Lung (tissue), 11 donors: ENCODE measurements at regions not wholly inside any gene's neighbourhood (a gene's known extent, or its start where the extent isn't known, plus 50 kb on each side); places are given as distances from the start of the nearest gene placed in this dataset.

Experiments
- ATAC-seq: fragments of 200-7000 bp; cut with Tn5 transposase; one replicate; pipeline ENCODE4 v1.9.1; 2020; ENCODE audit warnings: moderate number of reproducible peaks; ENCODE audit not compliant: insufficient read depth, low FRiP score
- DNase-seq, 3 donors: peaks; one replicate each; pipeline ENCODE4 v3.0.0-alpha.2; 2013 to 2017
- H3K27ac ChIP-seq, 2 donors: one replicate each; pipeline ENCODE4 v1.5.1; 2013; ENCODE audit warnings: mild to moderate bottlenecking in 2 of 2, moderate library complexity in 2 of 2, control low read depth in 1 of 2, inconsistent platforms in 1 of 2, low read depth in 1 of 2, low read length in 1 of 2
- H3K27me3 ChIP-seq, 3 donors: one replicate each; pipeline ENCODE4 v1.5.1; 2013; ENCODE audit warnings: low read length in 2 of 3; ENCODE audit not compliant: control insufficient read depth in 3 of 3, insufficient read depth in 3 of 3
- H3K36me3 ChIP-seq, 4 donors: one replicate each; pipeline ENCODE4 v1.5.1; 2013; ENCODE audit warnings: low read length in 4 of 4, mild to moderate bottlenecking in 1 of 4, moderate library complexity in 1 of 4; ENCODE audit not compliant: control insufficient read depth in 4 of 4, insufficient read depth in 4 of 4
- H3K4me1 ChIP-seq, 5 donors: one replicate each; pipeline ENCODE4 v1.5.1; 2013; ENCODE audit warnings: low read length in 5 of 5, mild to moderate bottlenecking in 2 of 5, moderate library complexity in 1 of 5; ENCODE audit not compliant: control insufficient read depth in 5 of 5, insufficient read depth in 5 of 5
- H3K4me3 ChIP-seq: one replicate; pipeline ENCODE4 v1.5.1; 2013; ENCODE audit warnings: mild to moderate bottlenecking, control low read depth, moderate library complexity
- H3K9ac ChIP-seq, 2 donors: one replicate each; pipeline ENCODE4 v1.5.1; 2013; ENCODE audit warnings: low read length in 2 of 2, control low read depth in 1 of 2; ENCODE audit not compliant: insufficient read depth in 1 of 2
- H3K9me3 ChIP-seq, 4 donors: one replicate each; pipeline ENCODE4 v1.5.1; 2013; ENCODE audit warnings: low read length in 3 of 4, mild to moderate bottlenecking in 1 of 4, moderate library complexity in 1 of 4; ENCODE audit not compliant: control insufficient read depth in 4 of 4, insufficient read depth in 3 of 4
- CTCF ChIP-seq: IDR thresholded peaks from 2 replicates; pipeline ENCODE4 v1.5.1; 2012; ENCODE audit warnings: mild to moderate bottlenecking; ENCODE audit errors: control extremely low read depth, extremely low read depth
- WGBS, 2 donors: extraction: QIAGEN DNeasy Blood & Tissue Kit; methylation state at CpG; one replicate each; pipeline ENCODE4 v1.1.7; 2013; 5-methylcytosine and 5-hydroxymethylcytosine counted together
- donor health status: control.
- donor health status: control.
- donor health status: Bipolar disorder and iron deficiency.
- donor health status: healthy.
- donor health status: DM: yes; HTN: yes; CAD: no.

GRCh38 chr13:109602356-109602755 is 184.0 kb downstream of the IRS2 start:
- Histone ChIP-seq H3K9me3 (peaks cover 0 to 2% (median 0%) of the 10 kb centered on the region in 4 donors), H3K36me3 (no peaks in the 10 kb centered on the region), H3K27ac (no peak overlapping the region), H3K9ac (no peak overlapping the region), H3K4me3 (no peak overlapping the region), H3K4me1 (peaks cover 0 to 28% (median 0%) of the 10 kb centered on the region in 5 donors), H3K27me3 (no peaks in the 10 kb centered on the region)
- DNase-seq (no peak), ATAC-seq (no peak)
- WGBS, 2 donors, result 80 to 85% methylated on average over 5 of the region's 5 CpGs
- no peak for TF ChIP-seq CTCF

GRCh38 chr13:109599901-109600657 is 186.3 kb downstream of the IRS2 start:
- DNase-seq (no peak), ATAC-seq (no peak)
- H3K9ac ChIP-seq, result no peak overlapping the region
- peaks cover 0 to 2% (median 0%) of the 10 kb centered on the region in 4 donors for H3K9me3 ChIP-seq
- no peaks in the 10 kb centered on the region for H3K27me3 ChIP-seq
- TF ChIP-seq CTCF, result no peak
- H3K36me3 ChIP-seq, result no peaks in the 10 kb centered on the region
- WGBS, 2 donors, result 66 to 82% methylated on average over 11 of the region's 11 CpGs
- peaks cover 0 to 11% (median 0%) of the 10 kb centered on the region in 5 donors for H3K4me1 ChIP-seq
- no peak overlapping the region for H3K4me3 ChIP-seq
- no peak overlapping the region for H3K27ac ChIP-seq

- Histone ChIP-seq H3K9ac (no peak overlapping the region), H3K4me1 (no peaks in the 10 kb centered on the region), H3K27ac (no peak overlapping the region), H3K36me3 (no peaks in the 10 kb centered on the region), H3K9me3 (peaks cover 0 to 2% (median 0%) of the 10 kb centered on the region in 4 donors), H3K27me3 (no peaks in the 10 kb centered on the region), H3K4me3 (no peak overlapping the region)
- ATAC-seq (no peak), DNase-seq (no peak)
- TF ChIP-seq CTCF, result no peak
- WGBS, 2 donors, result 64 to 78% methylated on average over 2 of the region's 2 CpGs
Measured at GRCh38 chr13:109595471-109595870, 190.9 kb downstream of the IRS2 start.
